Ishikawa (cell line): ENCODE measurements at regions not wholly inside any gene's neighbourhood (a gene's known extent, or its start where the extent isn't known, plus 50 kb on each side); places are given as distances from the start of the nearest gene placed in this dataset.

Experiments used
- REST ChIP-seq: IDR thresholded peaks from 2 replicates; pipeline ENCODE4 v1.6.1; 2012; ENCODE audit warnings: low read depth, mild to moderate bottlenecking
- YY1 ChIP-seq: IDR thresholded peaks from 2 replicates; pipeline ENCODE4 v1.6.1; 2012; ENCODE audit warnings: low read depth

GRCh38 chr1:2952371-2952770 is 68.9 kb upstream of the ACTRT2 start:
- TF ChIP-seq YY1 (no peak), REST (no peak)
